Urinary bladder (tissue), 3 donors: ENCODE measurements at regions not wholly inside any gene's neighbourhood (a gene's known extent, or its start where the extent isn't known, plus 50 kb on each side); places are given as distances from the start of the nearest gene placed in this dataset.

ENCODE experiments used
- DNase-seq: peaks from one replicate; pipeline ENCODE4 v3.0.0-alpha.2; 2015; ENCODE audit errors: extremely low spot score
- H3K27ac ChIP-seq: one replicate; pipeline ENCODE4 v1.5.1; 2013; ENCODE audit warnings: low read depth, mild to moderate bottlenecking, moderate library complexity
- H3K36me3 ChIP-seq: one replicate; pipeline ENCODE4 v1.6.1; 2013; ENCODE audit warnings: mild to moderate bottlenecking, moderate library complexity; ENCODE audit not compliant: insufficient read depth
- H3K4me1 ChIP-seq: one replicate; pipeline ENCODE4 v1.6.1; 2013; ENCODE audit warnings: mild to moderate bottlenecking, moderate library complexity; ENCODE audit not compliant: insufficient read depth
- H3K4me3 ChIP-seq: one replicate; pipeline ENCODE4 v1.5.1; 2013; ENCODE audit warnings: low read depth, low read length
- WGBS: extraction: QIAGEN DNeasy Blood & Tissue Kit; methylation state at CpG from one replicate; pipeline ENCODE4 v1.1.7; 2013; 5-methylcytosine and 5-hydroxymethylcytosine counted together
- donor health status: healthy with polysubstance abuse.
- donor health status: healthy.

GRCh38 chr3:168612671-168613070, 516.9 kb upstream of the GOLIM4 start:
- DNase-seq: no peak
- WGBS: 89% methylated on average over 5 of the region's 5 CpGs
- Histone ChIP-seq H3K4me3 (no peak overlapping the region), H3K4me1 (no peaks in the 10 kb centered on the region), H3K27ac (no peak overlapping the region), H3K36me3 (no peaks in the 10 kb centered on the region)

GRCh38 chr3:168611826-168612225, 516.1 kb upstream of the GOLIM4 start:
- DNase-seq: no peak
- Histone ChIP-seq H3K36me3 (no peaks in the 10 kb centered on the region), H3K27ac (no peak overlapping the region), H3K4me1 (no peaks in the 10 kb centered on the region), H3K4me3 (no peak overlapping the region)
- WGBS: 83% methylated on average over 1 of the region's 1 CpG

GRCh38 chr3:168608926-168609325, 513.2 kb upstream of the GOLIM4 start:
- no peaks in the 10 kb centered on the region for H3K36me3 ChIP-seq
- H3K27ac ChIP-seq: no peak overlapping the region
- no peak overlapping the region for H3K4me3 ChIP-seq
- DNase-seq: no peak
- WGBS: 87% methylated on average over 3 of the region's 3 CpGs
- H3K4me1 ChIP-seq: no peaks in the 10 kb centered on the region

GRCh38 chr3:168604767-168605166, 509.0 kb upstream of the GOLIM4 start:
- Histone ChIP-seq H3K4me3 (no peak overlapping the region), H3K36me3 (no peaks in the 10 kb centered on the region), H3K27ac (no peak overlapping the region), H3K4me1 (no peaks in the 10 kb centered on the region)
- 88% methylated on average over 3 of the region's 3 CpGs for WGBS
- DNase-seq: no peak

GRCh38 chr3:168598250-168598649, 502.5 kb upstream of the GOLIM4 start:
- Histone ChIP-seq H3K4me3 (no peak overlapping the region), H3K4me1 (no peaks in the 10 kb centered on the region), H3K27ac (no peak overlapping the region), H3K36me3 (no peaks in the 10 kb centered on the region)
- DNase-seq: no peak
- WGBS: 67% methylated on average over 2 of the region's 2 CpGs

- Histone ChIP-seq H3K4me1 (no peaks in the 10 kb centered on the region), H3K36me3 (no peaks in the 10 kb centered on the region), H3K27ac (no peak overlapping the region), H3K4me3 (no peak overlapping the region)
- DNase-seq: no peak
- 75% methylated on average over 1 of the region's 1 CpG for WGBS
Observed at GRCh38 chr3:168596175-168596823, 500.6 kb upstream of the GOLIM4 start.

GRCh38 chr3:168591587-168591986, 495.9 kb upstream of the GOLIM4 start:
- Histone ChIP-seq H3K4me1 (no peaks in the 10 kb centered on the region), H3K4me3 (no peak overlapping the region), H3K27ac (no peak overlapping the region), H3K36me3 (no peaks in the 10 kb centered on the region)
- no peak for DNase-seq
- 81% methylated on average over 2 of the region's 2 CpGs for WGBS

GRCh38 chr3:168589376-168589775, 493.7 kb upstream of the GOLIM4 start:
- Histone ChIP-seq H3K4me1 (no peaks in the 10 kb centered on the region), H3K4me3 (no peak overlapping the region), H3K36me3 (no peaks in the 10 kb centered on the region), H3K27ac (no peak overlapping the region)
- no peak for DNase-seq
- WGBS: 92% methylated on average over 3 of the region's 3 CpGs

- no peak for DNase-seq
- no peaks in the 10 kb centered on the region for H3K36me3 ChIP-seq
- no peak overlapping the region for H3K4me3 ChIP-seq
- no peak overlapping the region for H3K27ac ChIP-seq
- no peaks in the 10 kb centered on the region for H3K4me1 ChIP-seq
Observed at GRCh38 chr3:168585544-168585943, 489.8 kb upstream of the GOLIM4 start.

- Histone ChIP-seq H3K4me3 (no peak overlapping the region), H3K4me1 (no peaks in the 10 kb centered on the region), H3K36me3 (no peaks in the 10 kb centered on the region), H3K27ac (no peak overlapping the region)
- DNase-seq: no peak
- WGBS: 80% methylated on average over 3 of the region's 3 CpGs
Observed at GRCh38 chr3:168583977-168584376, 488.3 kb upstream of the GOLIM4 start.

GRCh38 chr3:168582503-168582902, 486.8 kb upstream of the GOLIM4 start:
- no peak overlapping the region for H3K27ac ChIP-seq
- H3K4me1 ChIP-seq: no peaks in the 10 kb centered on the region
- no peak for DNase-seq
- H3K4me3 ChIP-seq: no peak overlapping the region
- H3K36me3 ChIP-seq: no peaks in the 10 kb centered on the region

GRCh38 chr3:168581771-168582225, 486.1 kb upstream of the GOLIM4 start:
- 49% methylated on average over 2 of the region's 2 CpGs for WGBS
- Histone ChIP-seq H3K36me3 (no peaks in the 10 kb centered on the region), H3K4me1 (no peaks in the 10 kb centered on the region), H3K4me3 (no peak overlapping the region), H3K27ac (no peak overlapping the region)
- DNase-seq: no peak

- Histone ChIP-seq H3K27ac (no peak overlapping the region), H3K4me1 (no peaks in the 10 kb centered on the region), H3K4me3 (no peak overlapping the region), H3K36me3 (no peaks in the 10 kb centered on the region)
- 76% methylated on average over 1 of the region's 1 CpG for WGBS
- no peak for DNase-seq
Observed at GRCh38 chr3:168579010-168579409, 483.3 kb upstream of the GOLIM4 start.

- no peak for DNase-seq
- 61% methylated on average over 2 of the region's 2 CpGs for WGBS
- Histone ChIP-seq H3K4me3 (no peak overlapping the region), H3K27ac (no peak overlapping the region), H3K4me1 (no peaks in the 10 kb centered on the region), H3K36me3 (no peaks in the 10 kb centered on the region)
Observed at GRCh38 chr3:168575750-168576149, 480.0 kb upstream of the GOLIM4 start.
